NCI-H82 treated with DMSO at 0.1 percent for 48 hours (cell line): ENCODE measurements at regions not wholly inside any gene's neighbourhood (a gene's known extent, or its start where the extent isn't known, plus 50 kb on each side); places are given as distances from the start of the nearest gene placed in this dataset.

Experiments
- DNase-seq: peaks from one replicate; lab custom pipeline; 2025; ENCODE audit not compliant: unreplicated experiment; lab: John Stamatoyannopoulos, UW

DNA sequence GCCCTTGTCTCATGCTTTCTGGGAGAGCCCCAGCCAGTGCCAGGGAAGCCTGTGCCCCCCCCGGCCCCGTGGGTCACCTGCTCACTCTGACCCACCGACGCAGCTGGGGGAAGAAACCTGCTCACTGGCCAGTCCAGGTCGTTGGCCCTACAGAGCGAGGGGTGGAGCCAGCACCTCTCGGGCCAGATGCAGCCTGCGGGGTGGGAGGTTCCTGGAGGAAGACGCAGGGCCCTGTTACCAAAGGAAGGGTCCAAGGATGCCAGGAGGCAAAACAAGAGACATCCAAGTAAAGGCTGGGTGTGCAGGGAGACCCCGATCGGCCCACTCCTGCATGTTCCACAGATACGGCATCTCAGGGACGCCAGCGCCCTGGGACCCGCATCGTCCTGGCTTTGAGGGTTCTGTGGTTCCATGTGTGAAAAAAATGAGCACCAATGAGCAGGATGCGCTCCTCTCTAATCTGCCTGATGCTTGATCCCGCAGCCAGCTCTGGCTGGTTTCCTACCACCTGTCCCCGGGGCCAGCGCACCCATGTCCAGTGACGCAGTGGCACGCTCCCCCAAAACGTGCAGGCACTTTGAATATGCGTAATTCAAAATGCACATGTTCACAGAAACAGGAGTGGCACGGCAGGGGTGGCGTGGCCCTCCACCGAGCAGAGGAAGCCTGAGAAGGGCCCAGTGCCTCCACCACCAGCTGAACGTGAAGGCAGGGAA lies 66.0 kb upstream of the GALNT9 start:
- DNase-seq = no peak

DNA sequence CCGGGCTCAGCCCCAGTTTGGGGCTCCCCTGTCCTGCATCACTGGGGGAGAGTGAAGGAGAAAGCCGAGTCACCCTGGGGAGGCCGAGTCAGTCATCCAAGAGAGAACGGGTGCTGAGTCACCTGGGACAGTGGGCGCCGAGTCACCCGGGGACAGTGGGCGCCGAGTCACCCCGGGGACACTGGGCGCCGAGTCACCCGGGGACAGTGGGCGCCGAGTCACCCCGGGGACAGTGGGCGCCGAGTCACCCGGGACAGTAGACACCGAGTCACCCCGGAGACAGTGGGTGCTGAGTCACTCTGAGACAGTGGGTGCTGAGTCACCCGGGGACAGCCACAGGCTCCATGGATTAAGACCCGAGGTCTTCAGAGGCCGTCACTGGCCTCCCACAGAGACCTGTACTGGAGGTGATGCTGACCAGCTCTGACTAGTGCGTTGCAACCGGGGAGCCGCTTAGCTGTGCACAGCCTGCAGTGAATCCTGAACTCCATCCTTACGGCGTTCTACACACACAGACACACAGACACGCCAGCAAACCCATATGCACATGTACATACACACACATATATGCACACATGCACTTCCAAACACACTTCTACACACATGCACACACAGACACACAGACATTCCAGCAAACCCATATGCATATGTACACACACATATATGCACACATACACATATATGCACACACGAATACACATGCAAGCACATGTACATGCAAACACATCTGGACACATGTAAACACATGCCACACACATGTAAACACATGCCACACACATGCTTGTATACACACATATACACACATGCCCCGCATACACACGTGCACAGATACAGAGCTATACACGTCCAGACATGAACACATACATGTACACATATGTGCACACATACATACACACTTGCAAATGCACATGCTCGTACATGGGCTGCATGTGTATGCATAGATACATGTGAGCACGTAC lies 64.9 kb upstream of the GALNT9 start:
- DNase-seq = no peak

DNA sequence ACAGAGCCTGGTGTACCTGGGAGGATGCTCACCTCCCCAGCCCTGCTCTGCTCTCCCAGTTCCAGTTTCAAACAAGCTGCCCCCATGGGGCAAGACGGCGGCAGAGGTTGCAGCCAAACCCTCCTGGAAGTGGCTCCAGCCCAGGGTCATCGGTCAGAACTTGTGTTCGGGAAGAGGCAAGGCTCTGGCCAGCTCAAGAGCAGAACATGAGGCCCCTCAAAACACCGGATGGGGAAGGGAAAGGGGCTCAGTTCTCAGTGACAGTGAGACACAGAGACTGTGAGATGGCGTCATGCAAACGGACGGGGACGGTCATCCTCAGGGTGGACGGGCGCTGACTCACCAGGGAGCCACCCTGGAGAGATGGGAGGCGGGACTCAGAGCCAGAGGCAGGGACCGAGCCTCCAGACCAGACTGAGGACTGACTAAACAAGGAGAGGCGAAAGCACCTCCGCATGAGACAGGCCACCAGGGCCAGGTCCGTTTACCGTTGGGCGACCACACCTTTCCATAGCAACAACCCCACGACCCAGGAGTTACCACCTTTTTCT lies 63.9 kb upstream of the GALNT9 start:
- no peak for DNase-seq

DNA sequence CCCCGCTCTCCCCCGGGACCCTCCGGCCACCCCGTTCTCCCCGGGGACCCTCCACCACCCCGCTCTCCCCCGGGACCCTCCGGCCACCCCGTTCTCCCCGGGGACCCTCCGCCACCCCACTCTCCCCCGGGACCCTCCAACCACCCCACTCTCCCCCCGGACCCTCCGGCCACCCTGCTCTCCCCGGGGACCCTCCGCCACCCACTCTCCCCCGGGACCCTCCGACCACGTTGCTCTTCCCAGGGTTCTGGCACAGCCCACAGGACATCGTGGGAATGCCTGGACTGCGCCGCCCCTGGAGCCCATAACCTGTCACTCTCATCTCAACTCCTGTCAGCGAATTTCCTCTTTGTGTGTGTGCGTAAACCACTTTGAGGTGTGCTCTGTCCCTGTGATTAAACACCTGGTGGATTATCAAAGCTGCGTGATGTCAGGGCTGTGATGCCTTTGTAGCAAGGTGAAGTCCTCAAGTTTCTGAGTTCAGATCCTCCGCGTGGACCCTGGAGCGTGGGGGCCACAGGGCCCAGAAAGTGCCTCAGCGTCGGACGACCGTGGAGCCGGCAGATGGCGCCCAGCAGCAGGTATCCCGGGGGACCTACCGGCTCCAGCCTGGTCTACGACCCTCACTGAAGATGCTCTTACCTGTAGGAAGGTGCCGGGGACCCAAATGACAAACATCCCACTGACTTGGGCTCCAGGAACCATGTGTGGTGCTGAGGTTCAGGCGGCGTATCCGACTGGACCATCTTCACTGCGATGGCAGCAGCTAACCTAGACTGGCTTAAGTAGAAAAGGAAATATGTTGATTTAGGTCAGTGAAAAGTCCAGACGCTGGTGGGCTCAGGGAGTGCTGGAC lies 63.2 kb upstream of the GALNT9 start:
- no peak for DNase-seq

DNA sequence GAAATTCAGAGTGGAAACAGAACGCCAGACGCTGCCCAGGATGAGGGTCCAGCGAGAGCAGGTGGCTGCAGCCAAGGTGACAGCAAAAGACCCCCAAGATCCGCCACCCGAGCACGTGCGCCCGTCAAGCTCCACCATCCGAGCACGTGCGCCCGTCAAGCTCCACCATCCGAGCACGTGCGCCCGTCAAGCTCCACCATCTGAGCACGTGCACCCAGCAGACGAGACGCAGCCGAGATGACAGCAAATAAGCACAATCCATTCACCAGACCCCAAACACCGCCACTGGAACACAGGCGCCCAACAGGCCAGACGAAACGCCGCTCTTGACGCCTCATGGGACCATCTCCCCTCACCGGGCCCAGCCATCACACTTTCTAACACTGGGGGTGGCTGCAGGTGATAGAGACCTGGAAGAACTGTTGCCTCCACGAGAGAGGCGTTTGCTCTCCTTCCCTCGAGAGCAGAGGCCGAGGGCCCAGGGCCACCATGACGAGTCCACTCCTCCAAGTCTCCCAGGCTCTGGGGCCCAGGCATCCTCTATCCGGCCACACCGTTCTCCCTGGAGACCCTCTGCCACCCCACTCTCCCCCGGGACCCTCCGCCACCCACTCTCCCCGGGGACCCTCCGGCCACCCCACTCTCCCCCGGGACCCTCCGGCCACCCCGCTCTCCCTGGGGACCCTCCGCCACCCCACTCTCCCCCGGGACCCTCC lies 62.1 kb upstream of the GALNT9 start:
- DNase-seq = no peak

DNA sequence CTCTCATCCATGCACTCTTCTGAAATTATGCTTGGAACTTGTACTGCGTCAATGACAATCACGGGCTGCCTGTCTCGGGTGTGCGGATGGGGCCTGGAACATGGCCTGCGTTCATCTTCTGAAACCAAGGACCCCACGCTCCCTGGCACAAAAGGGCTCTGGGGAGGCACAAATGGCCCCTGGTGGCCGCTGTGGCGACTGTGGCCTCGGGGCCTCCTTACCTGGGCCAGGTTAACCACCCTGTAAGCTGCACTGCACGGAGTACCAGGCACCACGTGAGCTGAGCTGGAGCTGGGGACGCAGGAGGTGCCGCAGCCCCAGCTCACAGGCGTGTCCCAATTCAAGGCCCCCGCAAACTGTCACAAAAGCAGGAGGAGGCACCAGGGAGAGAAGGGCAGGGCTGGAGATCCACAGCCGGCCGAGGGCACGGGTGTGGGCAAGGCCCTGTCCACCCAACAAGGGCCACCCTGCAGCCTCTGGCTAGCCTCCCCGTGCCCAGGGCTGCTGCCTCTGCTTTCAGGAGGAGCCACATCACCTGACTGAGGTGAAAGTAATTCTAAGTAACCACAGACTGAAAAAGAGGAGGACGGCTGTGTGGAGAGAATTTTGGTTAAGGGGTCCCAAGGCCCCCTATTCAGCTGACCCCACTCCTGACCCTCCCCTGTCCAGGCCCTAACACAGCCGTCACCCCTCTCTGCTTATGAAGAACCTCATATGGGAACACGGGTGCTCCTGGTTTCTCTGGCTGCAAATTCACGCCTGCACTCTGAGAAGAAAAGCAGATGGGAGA lies 61.1 kb upstream of the GALNT9 start:
- DNase-seq = no peak

DNA sequence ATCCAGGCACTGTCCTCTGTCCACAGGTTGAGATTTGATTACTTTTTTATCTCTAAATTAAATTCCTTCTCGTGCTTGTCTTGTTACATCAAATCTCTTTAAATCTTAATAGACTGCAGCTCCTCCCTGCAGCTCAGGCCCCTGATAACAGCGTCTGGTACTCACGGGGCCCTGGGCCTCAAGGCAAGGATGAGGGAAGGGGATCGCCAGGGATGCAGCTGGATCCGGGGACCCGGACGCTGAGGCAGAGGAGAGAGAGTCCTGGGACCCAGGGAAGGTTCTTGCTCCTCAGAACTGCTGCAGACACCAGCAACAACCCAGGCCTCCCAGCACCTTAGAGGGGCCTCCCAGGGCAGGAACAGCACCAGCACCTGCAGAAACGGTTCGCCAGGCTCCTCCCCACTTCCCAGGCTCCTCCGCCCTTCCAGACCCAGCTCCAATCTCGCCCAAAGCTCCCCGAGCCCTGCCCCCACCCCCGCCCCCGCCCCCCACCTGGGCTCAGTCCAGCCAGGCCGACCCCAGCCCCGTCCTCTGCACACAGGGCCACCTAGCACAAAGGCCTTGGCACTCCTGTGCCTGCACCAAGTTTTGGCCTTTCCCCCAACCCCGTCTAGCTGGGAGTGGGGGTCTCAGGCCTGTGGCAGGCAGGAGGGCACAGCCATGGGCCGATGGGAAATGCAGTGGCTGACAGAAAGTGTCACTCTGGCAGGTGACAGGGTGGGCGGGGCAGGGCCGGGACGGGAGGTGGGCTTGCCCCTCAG lies 60.3 kb upstream of the GALNT9 start:
- no peak for DNase-seq

DNA sequence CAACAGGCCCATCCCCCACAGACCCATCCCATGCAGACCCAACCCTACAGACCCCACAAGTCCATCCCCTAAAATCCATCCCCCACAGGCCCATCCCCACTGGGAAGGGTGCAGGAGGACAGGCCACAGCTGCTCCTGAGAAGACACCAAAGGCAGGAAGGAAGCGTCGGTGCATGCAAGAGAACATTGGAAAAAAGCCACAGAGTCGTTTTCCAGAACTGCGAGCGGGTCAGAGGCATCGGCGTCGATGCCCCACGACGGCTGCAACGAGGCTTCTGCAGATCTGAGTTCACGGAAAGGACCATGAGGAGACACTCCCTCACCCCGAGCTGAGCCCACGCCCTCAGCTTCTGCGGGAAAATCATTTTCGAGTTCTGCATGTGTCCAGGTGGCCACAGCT lies 59.6 kb upstream of the GALNT9 start:
- DNase-seq = no peak

DNA sequence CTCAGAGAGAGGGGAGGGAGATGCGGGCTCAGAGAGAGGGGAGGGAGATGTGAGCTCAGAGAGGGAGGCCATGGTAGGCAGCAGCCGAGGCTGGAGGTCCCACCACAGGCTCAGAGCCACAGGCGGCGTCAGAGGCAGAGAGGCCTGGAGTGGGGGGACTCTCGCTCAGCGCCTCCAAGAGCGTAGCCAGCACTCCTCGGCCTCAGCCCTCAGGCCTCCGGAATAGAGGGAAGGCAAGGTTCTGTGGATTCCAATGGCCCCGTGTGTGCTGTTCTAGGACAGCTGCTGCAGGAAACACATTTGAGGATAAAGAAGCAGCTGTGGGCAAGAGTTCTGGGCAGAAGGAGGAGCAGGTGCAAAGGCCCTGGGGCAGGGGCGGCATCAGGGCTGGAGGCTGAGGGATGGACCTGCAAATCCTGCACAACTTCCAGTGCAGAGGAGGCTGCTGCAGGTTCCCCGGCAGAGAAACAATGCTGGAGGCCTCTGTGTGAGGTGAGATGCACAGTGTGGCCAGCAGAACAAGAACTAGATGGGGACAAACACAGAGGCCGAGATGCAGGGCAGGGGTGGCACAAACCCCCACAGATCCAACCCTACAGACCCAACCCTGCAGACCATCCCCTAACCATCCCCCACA lies 59.1 kb upstream of the GALNT9 start:
- no peak for DNase-seq

DNA sequence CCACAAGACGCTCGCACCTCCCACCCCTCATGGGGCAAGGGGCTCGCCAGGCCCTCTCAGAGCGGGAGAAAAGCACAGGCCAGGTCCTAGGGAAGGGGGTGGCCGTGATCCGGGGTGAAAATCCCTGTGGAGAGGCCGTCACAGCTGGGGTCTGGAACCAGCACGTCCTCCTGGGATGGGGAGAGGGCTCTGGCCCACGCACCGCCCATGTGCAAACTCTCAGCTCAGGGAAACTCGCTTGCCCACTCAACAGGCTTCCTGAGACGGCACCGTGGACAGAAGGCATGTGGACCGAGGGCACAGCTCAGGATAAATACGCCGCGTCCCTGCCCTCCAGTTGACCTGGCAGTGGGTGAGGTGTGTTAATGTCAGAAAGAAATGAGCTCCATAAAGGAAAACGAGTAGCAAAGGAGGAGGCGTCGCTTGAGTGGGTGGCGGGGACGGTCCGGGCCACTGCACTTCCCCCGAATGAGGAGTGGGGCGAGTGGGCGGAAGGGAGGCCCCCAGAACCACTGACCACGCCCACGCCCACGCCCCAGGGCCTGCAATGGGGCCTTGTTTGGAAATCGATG lies 57.6 kb upstream of the GALNT9 start:
- no peak for DNase-seq

DNA sequence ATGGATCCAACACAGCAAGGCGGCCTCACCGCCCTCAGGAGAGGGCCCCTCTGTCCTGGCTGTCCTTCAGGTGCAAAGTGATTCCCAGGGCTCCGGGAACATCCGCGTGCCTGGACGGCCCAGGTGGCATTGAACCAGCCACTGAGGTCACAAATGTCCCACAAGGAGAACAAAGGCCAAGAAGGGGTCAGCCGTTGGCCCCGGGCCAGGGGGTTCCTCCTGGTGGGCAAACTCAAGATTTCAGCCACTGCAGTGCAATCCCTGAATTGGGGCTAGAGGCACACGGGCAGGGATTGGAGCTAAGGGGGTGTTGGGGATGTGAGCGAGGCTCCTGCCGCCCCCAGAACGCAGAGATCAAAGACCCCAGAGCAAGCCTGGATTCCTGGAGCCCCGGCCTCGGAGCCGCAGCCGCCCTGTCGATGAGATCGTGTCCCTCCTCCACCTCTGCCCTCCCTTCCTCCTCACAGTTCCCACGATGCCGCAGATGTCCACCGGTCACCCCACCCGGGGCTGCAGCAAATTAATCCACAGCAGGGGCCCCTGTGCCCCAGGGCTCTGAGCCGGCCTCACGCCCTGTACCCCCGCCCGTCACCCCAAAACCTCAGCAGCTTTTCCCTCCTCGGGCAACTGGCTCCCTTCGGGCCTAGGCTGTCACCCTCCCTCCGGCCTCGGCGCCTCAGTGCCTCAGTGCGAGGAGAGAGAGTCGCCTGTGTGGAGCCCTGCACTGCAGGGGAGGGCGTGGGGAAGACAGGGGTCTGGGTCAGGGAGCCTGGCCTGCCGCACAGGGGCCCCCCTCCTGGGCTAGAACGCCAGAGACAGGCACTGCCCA lies 56.7 kb upstream of the GALNT9 start:
- DNase-seq = no peak

DNA sequence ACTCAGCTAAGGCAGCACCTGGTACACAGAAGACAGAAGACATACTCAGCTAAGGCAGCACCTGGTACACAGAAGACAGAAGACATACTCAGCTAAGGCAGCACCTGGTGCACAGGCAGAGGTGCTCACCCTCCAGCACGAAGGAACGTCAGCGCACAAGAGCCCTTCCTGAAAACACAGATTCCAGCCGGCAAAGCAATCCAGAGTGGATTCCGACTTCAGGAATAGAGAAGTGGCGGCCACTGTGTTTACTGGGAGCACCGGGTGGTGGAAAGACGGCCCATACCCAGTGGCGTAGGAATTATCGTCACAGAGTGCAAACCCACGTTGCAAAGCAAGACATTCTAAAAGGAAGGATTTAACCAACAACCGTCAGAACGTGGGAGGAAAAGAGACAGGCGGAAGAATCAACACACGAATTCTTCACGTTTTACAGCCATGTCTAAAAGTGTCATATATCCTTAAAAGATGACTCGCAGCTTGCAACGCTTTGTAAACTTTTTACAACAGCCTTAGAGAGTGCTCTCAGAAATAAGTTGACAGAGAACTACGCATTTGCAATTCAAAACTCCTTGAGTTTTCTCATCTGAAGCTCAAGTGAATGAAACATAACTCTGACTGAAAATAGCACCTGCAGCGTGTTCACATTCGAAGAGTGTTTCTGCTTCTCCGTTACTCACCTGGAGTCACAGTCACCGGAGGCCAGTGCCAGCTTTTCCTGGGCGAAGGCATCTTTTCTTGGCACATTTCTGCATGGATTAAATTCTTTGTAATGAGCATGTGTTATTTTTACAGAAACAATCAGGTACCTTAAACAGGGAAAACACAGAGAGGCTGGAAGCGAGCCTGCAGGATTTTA lies 55.8 kb upstream of the GALNT9 start:
- no peak for DNase-seq

DNA sequence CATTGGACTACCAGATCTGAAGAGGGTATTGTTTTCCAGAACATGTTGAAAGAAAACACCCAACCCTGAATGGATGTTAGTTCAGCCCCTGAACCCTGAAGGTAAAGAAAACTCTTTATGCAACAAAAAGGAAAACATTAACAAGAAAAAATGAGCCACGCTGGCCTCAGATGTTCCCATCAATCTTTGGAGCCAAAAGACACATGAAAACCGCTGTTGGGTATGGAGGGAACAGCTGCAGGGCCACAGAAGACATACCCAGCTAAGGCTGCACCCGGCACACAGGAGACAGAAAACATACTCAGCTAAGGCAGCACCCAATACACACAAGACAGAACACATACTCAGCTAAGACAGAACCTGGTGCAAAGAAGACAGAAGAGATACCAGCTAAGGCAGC lies 51.3 kb upstream of the GALNT9 start:
- DNase-seq = no peak

DNA sequence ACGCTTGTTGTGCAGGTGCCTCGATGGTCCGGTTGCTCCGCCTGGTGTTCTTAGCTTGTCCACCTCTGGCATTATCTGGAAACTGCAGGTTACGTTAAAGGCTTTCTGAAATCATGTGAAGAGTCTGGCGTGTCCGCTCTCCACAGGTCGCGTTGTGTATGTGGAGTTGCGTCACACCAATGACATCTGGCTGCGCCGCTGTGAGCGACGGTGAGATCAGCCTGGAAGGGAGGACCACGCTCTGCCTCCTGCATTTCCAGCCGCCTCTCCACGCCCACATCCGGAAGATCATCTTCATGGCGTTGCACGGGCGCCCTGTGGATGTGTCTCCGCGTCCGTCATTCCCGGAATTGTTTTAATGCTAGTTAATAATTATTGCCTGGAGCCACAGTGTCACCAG lies 50.6 kb upstream of the GALNT9 start:
- no peak for DNase-seq

DNA sequence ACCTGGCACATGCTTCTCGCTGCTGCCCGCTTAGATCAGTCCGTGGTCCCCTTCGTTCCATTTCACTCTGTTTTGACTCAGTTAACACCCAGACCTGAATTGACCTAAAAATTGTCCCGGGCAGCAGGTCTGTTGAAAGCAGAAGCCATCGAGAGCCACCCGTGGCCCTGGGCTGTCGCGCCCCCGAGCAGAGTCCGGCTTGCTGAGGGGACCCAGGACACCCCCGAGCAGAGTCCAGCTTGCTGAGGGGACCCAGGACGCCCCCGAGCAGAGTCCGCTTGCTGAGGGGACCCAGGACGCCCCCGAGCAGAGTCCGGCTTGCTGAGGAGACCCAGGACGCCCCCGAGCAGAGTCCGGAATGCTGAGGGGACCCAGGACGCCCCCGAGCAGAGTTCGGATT lies 50.2 kb upstream of the GALNT9 start:
- no peak for DNase-seq
